ENCODE measurements at regions not wholly inside any gene's neighbourhood (a gene's known extent, or its start where the extent isn't known, plus 50 kb on each side); places are given as distances from the start of the nearest gene placed in this dataset.

- no peak overlapping the region for H2BK5ac ChIP-seq (ENCODE audit: low read length)
- no peak overlapping the region for H3K27ac ChIP-seq (replicated peaks; ENCODE audit: low read length)
- H3K18ac ChIP-seq (ENCODE audit: low read length) = peak overlapping the region; percentile 70
- H3K4me1 ChIP-seq (ENCODE audit: control insufficient read depth in 2 of 2, insufficient read depth in 1 of 2, low read depth in 1 of 2, low read length in 2 of 2) = peaks cover 8 to 23% of the 10 kb centered on the region in 2 donors
- WGBS, 2 donors (ENCODE audit: extremely low coverage in 2 of 2, insufficient read length in 2 of 2, insufficient replicate concordance in 1 of 2) = no CpG with 5 or more reads among the region's 1 CpG
- no peak overlapping the region for H2AK5ac ChIP-seq (ENCODE audit: low read depth, low read length)
- no peak overlapping the region for H4K8ac ChIP-seq (ENCODE audit: low read depth, low read length)
- no peak overlapping the region for H2AFZ ChIP-seq (ENCODE audit: low read length)
- no peak overlapping the region for H3K4me3 ChIP-seq (ENCODE audit: low read length in 2 of 2)
- H3K14ac ChIP-seq (ENCODE audit: low read length) = no peak overlapping the region
- H3K4ac ChIP-seq (ENCODE audit: low read length) = no peak overlapping the region
- H2BK120ac ChIP-seq (ENCODE audit: low read depth, low read length) = no peak overlapping the region
- H3K36me3 ChIP-seq (replicated peaks in 1 of 2; ENCODE audit: control insufficient read depth in 2 of 2, insufficient read depth in 2 of 2, low read length in 2 of 2) = no peaks in the 10 kb centered on the region
- no peak overlapping the region for H3K9ac ChIP-seq (ENCODE audit: low read depth, low read length, poor library complexity)
- H3K27me3 ChIP-seq (ENCODE audit: control insufficient read depth in 3 of 3, insufficient read depth in 3 of 3, low read depth in 1 of 3, low read length in 3 of 3) = no peaks in the 10 kb centered on the region
- no peak overlapping the region for H2BK12ac ChIP-seq (ENCODE audit: low read length)
- no peak overlapping the region for H3K4me2 ChIP-seq (ENCODE audit: insufficient read depth, low read length, poor library complexity, severe bottlenecking)
- H3K23ac ChIP-seq (ENCODE audit: low read depth, low read length, poor library complexity) = no peak overlapping the region
- no peak overlapping the region for H4K91ac ChIP-seq (ENCODE audit: low read depth, low read length, poor library complexity)
- no peaks in the 10 kb centered on the region for H3K79me1 ChIP-seq (ENCODE audit: low read depth, low read length)
- peaks cover 2 to 13% of the 10 kb centered on the region in 2 donors for H3K9me3 ChIP-seq (replicated peaks in 1 of 2; ENCODE audit: control insufficient read depth in 2 of 2, insufficient read depth in 1 of 2, low read depth in 1 of 2, low read length in 2 of 2)
- DNase-seq (ENCODE audit: low spot score) = no peak
- no peak overlapping the region for H2BK15ac ChIP-seq (ENCODE audit: low read length)
Observed at GRCh38 chr13:80012251-80012650, 328.7 kb downstream of the SPRY2 start.

GRCh38 chr13:80011448-80012212 lies 329.3 kb downstream of the SPRY2 start:
- Histone ChIP-seq H2BK120ac (ENCODE audit: low read depth, low read length) (no peak overlapping the region), H2BK12ac (ENCODE audit: low read length) (no peak overlapping the region), H2BK15ac (ENCODE audit: low read length) (no peak overlapping the region), H3K14ac (ENCODE audit: low read length) (no peak overlapping the region), H2BK5ac (ENCODE audit: low read length) (no peak overlapping the region), H3K27me3 (ENCODE audit: control insufficient read depth in 3 of 3, insufficient read depth in 3 of 3, low read depth in 1 of 3, low read length in 3 of 3) (no peaks in the 10 kb centered on the region), H4K8ac (ENCODE audit: low read depth, low read length) (no peak overlapping the region), H3K4me2 (ENCODE audit: insufficient read depth, low read length, poor library complexity, severe bottlenecking) (no peak overlapping the region), H4K91ac (ENCODE audit: low read depth, low read length, poor library complexity) (no peak overlapping the region), H3K18ac (ENCODE audit: low read length) (no peak overlapping the region), H3K23ac (ENCODE audit: low read depth, low read length, poor library complexity) (no peak overlapping the region), H3K27ac (replicated peaks; ENCODE audit: low read length) (no peak overlapping the region), H3K9me3 (replicated peaks in 1 of 2; ENCODE audit: control insufficient read depth in 2 of 2, insufficient read depth in 1 of 2, low read depth in 1 of 2, low read length in 2 of 2) (peaks cover 2 to 13% of the 10 kb centered on the region in 2 donors), H3K36me3 (replicated peaks in 1 of 2; ENCODE audit: control insufficient read depth in 2 of 2, insufficient read depth in 2 of 2, low read length in 2 of 2) (no peaks in the 10 kb centered on the region), H3K9ac (ENCODE audit: low read depth, low read length, poor library complexity) (no peak overlapping the region), H3K4me1 (ENCODE audit: control insufficient read depth in 2 of 2, insufficient read depth in 1 of 2, low read depth in 1 of 2, low read length in 2 of 2) (peaks cover 8 to 23% of the 10 kb centered on the region in 2 donors), H3K79me1 (ENCODE audit: low read depth, low read length) (no peaks in the 10 kb centered on the region), H3K4ac (ENCODE audit: low read length) (no peak overlapping the region), H3K4me3 (ENCODE audit: low read length in 2 of 2) (no peak overlapping the region), H2AK5ac (ENCODE audit: low read depth, low read length) (no peak overlapping the region), H2AFZ (ENCODE audit: low read length) (peak overlapping the region; percentile 16)
- no peak for DNase-seq (ENCODE audit: low spot score)
- WGBS, 2 donors (ENCODE audit: extremely low coverage in 2 of 2, insufficient read length in 2 of 2, insufficient replicate concordance in 1 of 2) = no CpG with 5 or more reads among the region's 5 CpGs

- no peak for DNase-seq (ENCODE audit: low spot score)
- Histone ChIP-seq H2BK12ac (ENCODE audit: low read length) (no peak overlapping the region), H4K91ac (ENCODE audit: low read depth, low read length, poor library complexity) (no peak overlapping the region), H2AK5ac (ENCODE audit: low read depth, low read length) (no peak overlapping the region), H3K9me3 (replicated peaks in 1 of 2; ENCODE audit: control insufficient read depth in 2 of 2, insufficient read depth in 1 of 2, low read depth in 1 of 2, low read length in 2 of 2) (peaks cover 2 to 9% of the 10 kb centered on the region in 2 donors), H2AFZ (ENCODE audit: low read length) (peak overlapping the region; percentile 73), H3K18ac (ENCODE audit: low read length) (no peak overlapping the region), H2BK120ac (ENCODE audit: low read depth, low read length) (no peak overlapping the region), H3K36me3 (replicated peaks in 1 of 2; ENCODE audit: control insufficient read depth in 2 of 2, insufficient read depth in 2 of 2, low read length in 2 of 2) (no peaks in the 10 kb centered on the region), H3K23ac (ENCODE audit: low read depth, low read length, poor library complexity) (no peak overlapping the region), H3K14ac (ENCODE audit: low read length) (no peak overlapping the region), H4K8ac (ENCODE audit: low read depth, low read length) (no peak overlapping the region), H3K4ac (ENCODE audit: low read length) (no peak overlapping the region), H3K4me1 (ENCODE audit: control insufficient read depth in 2 of 2, insufficient read depth in 1 of 2, low read depth in 1 of 2, low read length in 2 of 2) (peaks cover 8 to 23% of the 10 kb centered on the region in 2 donors), H3K4me3 (ENCODE audit: low read length in 2 of 2) (peak overlapping the region in 1 of 2 donors; percentile 21), H3K27me3 (ENCODE audit: control insufficient read depth in 3 of 3, insufficient read depth in 3 of 3, low read depth in 1 of 3, low read length in 3 of 3) (no peaks in the 10 kb centered on the region), H3K9ac (ENCODE audit: low read depth, low read length, poor library complexity) (no peak overlapping the region), H2BK15ac (ENCODE audit: low read length) (no peak overlapping the region), H2BK5ac (ENCODE audit: low read length) (no peak overlapping the region), H3K27ac (replicated peaks; ENCODE audit: low read length) (no peak overlapping the region), H3K79me1 (ENCODE audit: low read depth, low read length) (no peaks in the 10 kb centered on the region), H3K4me2 (ENCODE audit: insufficient read depth, low read length, poor library complexity, severe bottlenecking) (no peak overlapping the region)
- no CpG with 5 or more reads among the region's 4 CpGs for WGBS, 2 donors (ENCODE audit: extremely low coverage in 2 of 2, insufficient read length in 2 of 2, insufficient replicate concordance in 1 of 2)
Observed at GRCh38 chr13:80010846-80011245, 330.1 kb downstream of the SPRY2 start.

GRCh38 chr13:80010286-80010831 lies 330.6 kb downstream of the SPRY2 start:
- no CpG with 5 or more reads among the region's 6 CpGs for WGBS, 2 donors (ENCODE audit: extremely low coverage in 2 of 2, insufficient read length in 2 of 2, insufficient replicate concordance in 1 of 2)
- Histone ChIP-seq H3K27me3 (ENCODE audit: control insufficient read depth in 3 of 3, insufficient read depth in 3 of 3, low read depth in 1 of 3, low read length in 3 of 3) (no peaks in the 10 kb centered on the region), H3K36me3 (replicated peaks in 1 of 2; ENCODE audit: control insufficient read depth in 2 of 2, insufficient read depth in 2 of 2, low read length in 2 of 2) (no peaks in the 10 kb centered on the region), H3K18ac (ENCODE audit: low read length) (no peak overlapping the region), H2AK5ac (ENCODE audit: low read depth, low read length) (no peak overlapping the region), H3K4me1 (ENCODE audit: control insufficient read depth in 2 of 2, insufficient read depth in 1 of 2, low read depth in 1 of 2, low read length in 2 of 2) (peaks cover 8 to 23% of the 10 kb centered on the region in 2 donors), H2BK15ac (ENCODE audit: low read length) (no peak overlapping the region), H3K9ac (ENCODE audit: low read depth, low read length, poor library complexity) (no peak overlapping the region), H3K23ac (ENCODE audit: low read depth, low read length, poor library complexity) (no peak overlapping the region), H3K4me2 (ENCODE audit: insufficient read depth, low read length, poor library complexity, severe bottlenecking) (no peak overlapping the region), H3K4ac (ENCODE audit: low read length) (no peak overlapping the region), H2AFZ (ENCODE audit: low read length) (peak overlapping the region; percentile 73), H2BK5ac (ENCODE audit: low read length) (no peak overlapping the region), H2BK12ac (ENCODE audit: low read length) (no peak overlapping the region), H2BK120ac (ENCODE audit: low read depth, low read length) (no peak overlapping the region), H3K4me3 (ENCODE audit: low read length in 2 of 2) (peak overlapping the region in 1 of 2 donors; percentile 21), H3K27ac (replicated peaks; ENCODE audit: low read length) (no peak overlapping the region), H4K91ac (ENCODE audit: low read depth, low read length, poor library complexity) (no peak overlapping the region), H4K8ac (ENCODE audit: low read depth, low read length) (no peak overlapping the region), H3K79me1 (ENCODE audit: low read depth, low read length) (no peaks in the 10 kb centered on the region), H3K9me3 (replicated peaks in 1 of 2; ENCODE audit: control insufficient read depth in 2 of 2, insufficient read depth in 1 of 2, low read depth in 1 of 2, low read length in 2 of 2) (peaks cover 2 to 6% of the 10 kb centered on the region in 2 donors), H3K14ac (ENCODE audit: low read length) (no peak overlapping the region)
- no peak for DNase-seq (ENCODE audit: low spot score)

Data from neuronal stem cell (in vitro differentiated cells).